Embryonic facial prominence (tissue), 1 donor: ENCODE measurements at regions not wholly inside any gene's neighbourhood (a gene's known extent, or its start where the extent isn't known, plus 50 kb on each side); places are given as distances from the start of the nearest gene placed in this dataset.
"Not testable (repeated sequence)": the region's sequence is repeated elsewhere in the genome, so short reads cannot be mapped to it uniquely, and the experiment has no call there.

Source experiments
- DNase-seq: peaks from one replicate; pipeline ENCODE4 v3.0.0-alpha.2; 2016; ENCODE audit errors: extremely low spot score

GRCh38 chr5:113652161-113652560 is 138.7 kb downstream of the YTHDC2 start:
- no peak for DNase-seq

DNA sequence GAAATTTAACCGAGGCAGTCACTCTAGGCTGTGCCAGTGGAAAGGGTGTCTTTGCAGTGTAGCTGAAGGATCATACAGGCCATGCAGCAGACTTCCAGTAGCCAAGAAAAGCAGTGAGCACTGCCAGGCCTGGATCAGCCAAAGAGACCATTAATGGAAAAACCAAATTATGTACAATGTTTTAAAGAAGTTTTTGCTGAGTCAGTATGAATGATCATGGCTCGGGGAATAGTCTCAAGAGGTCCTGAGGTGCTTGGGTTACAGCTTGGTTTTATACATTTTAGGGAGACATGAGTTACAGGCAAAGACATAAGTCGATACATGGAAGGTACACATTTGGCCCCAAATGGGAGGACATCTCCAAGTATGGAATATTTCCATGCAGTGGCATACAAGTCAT is 141.3 kb downstream of the YTHDC2 start:
- no peak for DNase-seq

DNA sequence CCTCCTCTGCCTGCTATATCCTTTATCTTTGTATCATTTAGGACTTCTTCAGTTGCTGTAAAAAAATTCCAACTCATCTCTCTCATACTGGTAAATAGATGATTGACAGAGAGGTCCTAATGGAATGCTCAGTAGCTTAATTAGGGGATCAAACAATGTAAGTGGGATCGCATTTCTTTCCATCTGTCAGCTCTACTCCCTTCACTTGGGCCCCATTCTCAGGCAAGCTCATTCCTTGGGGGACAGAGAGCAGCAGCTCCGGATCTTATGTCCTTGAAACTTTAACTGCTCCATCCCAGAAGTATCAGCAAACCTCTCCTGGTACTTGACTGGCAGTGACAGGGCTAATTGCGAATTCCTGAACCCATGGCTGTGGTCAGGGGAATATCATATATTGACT is 146.7 kb downstream of the YTHDC2 start:
- no peak for DNase-seq

DNA sequence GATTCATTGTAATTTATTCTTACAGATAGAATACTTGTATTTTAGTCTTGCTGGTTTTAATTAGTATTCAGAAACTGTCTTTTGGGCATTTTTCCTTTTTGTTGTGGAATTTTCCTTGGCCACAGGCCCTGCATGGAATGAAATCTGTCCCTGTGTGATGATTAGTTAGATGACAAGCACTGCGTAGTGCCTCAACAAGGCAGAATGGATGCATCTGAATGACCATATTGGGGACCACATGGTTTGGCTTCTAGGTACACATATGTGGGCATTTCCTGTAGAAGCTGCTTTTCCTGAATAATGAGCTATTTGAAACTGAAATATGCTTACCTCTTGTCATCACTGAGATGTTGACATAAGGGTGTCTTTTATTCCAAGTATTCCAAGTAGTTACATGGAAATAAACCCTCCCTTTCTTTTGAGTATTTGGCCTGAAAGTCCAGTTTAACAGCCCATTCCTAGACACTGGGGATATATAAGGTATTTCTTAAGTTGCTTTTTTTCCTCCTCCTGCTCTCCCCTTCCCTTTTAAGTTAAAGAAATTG is 147.3 kb downstream of the YTHDC2 start:
- no peak for DNase-seq

- DNase-seq, result no peak
Measured at GRCh38 chr5:113663879-113664541, 150.5 kb downstream of the YTHDC2 start.

- DNase-seq, result no peak
Measured at GRCh38 chr5:113673041-113673440, 159.5 kb downstream of the YTHDC2 start.

DNA sequence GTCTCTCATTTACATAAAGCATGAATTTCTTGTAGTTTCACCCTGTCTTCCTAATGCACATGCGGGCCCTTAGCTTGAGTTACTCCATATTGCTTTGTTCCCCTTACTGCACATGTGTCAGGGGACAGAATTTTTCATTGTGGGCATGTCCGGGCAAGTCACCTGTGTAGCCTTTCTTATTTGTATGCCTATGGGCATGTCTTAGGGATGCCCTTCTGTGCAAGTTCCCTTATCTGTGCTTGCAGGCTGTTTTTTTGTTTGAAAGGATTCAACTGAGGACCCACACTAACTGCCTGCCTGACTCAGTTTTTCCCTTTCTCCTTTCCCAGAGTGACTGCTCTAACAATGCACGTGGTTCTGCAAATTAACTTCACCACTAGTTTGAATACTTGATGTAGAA is 161.7 kb downstream of the YTHDC2 start:
- no peak for DNase-seq

DNA sequence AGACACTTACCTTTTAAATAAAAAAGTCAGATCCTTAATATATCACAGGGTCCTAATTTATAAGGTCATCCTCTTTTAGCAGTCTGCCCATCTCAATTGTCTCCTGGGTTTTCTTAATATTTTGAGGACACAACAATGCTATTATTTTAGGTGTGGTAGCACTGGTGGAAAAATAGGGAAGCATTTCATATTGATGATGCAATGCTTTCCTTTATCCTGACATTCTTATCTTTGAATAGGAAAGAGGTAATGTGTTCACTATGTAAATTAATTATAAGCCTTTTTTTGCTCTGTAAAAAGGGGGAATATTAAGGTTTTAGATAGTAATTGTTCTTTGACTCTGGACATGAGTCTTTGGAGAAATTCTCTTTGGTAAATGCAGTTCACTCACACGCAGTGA is 164.7 kb downstream of the YTHDC2 start:
- DNase-seq, result no peak

- no peak for DNase-seq
Measured at GRCh38 chr5:113678924-113679575, 165.6 kb downstream of the YTHDC2 start.

- DNase-seq, result no peak
Measured at GRCh38 chr5:113680534-113680933, 167.0 kb downstream of the YTHDC2 start.

GRCh38 chr5:113682497-113683136 is 169.1 kb downstream of the YTHDC2 start:
- no peak for DNase-seq

- no peak for DNase-seq
Measured at GRCh38 chr5:113683211-113683610, 169.7 kb downstream of the YTHDC2 start.

- no peak for DNase-seq
Measured at GRCh38 chr5:113686599-113686998, 173.1 kb downstream of the YTHDC2 start.

- no peak for DNase-seq
Measured at GRCh38 chr5:113689647-113690046, 176.2 kb downstream of the YTHDC2 start.

DNA sequence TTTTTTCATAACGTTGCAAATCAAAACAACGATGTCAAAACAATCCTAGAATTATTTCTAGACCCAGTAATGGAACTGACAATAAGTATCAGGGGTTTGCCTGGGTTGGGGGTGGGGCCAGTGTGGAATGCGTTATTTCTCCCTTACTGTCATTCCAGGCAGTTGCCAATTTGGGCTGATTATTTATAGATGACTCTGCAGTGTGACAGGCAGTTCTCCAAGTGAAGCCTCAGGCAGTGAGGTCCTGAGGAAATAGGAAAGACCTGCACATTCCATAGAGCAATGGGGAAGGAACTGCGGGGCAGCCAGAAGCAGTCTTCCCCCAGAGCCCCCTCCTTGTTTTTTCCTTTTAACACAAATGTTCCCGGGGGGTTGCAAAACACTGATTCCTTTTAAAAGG is 179.0 kb downstream of the YTHDC2 start:
- no peak for DNase-seq

DNA sequence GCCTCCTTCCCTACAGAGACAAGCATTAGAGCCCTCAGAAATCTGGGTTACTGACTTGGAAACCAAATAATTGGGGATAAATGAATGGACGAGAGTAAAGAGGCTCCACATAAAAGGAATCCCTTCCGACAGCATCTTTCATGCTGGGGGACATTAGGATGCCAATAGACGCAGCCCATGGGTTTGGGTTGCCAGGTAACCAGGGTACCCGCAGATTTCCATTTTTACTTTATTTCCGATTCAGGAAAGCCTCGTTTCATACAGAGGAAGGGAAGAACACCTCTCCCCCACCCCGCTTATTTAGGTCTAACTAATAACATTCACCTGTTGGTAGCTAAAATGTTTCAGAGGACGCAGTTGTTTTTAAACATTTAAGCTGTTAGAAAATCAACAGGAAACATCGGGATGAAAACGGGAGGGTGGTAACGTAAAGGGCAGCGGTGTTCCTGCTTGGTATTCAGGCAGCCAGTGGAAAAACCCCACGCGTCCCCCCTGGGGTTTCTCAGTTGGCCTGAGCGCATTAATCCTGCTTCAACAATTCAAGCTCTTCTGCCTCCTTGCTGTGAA is 179.5 kb downstream of the YTHDC2 start:
- no peak for DNase-seq

- no peak for DNase-seq
Measured at GRCh38 chr5:113693701-113694100, 180.2 kb downstream of the YTHDC2 start.

GRCh38 chr5:113694576-113694975 is 181.1 kb downstream of the YTHDC2 start:
- DNase-seq, result no peak

- DNase-seq, result no peak
Measured at GRCh38 chr5:113703266-113703665, 189.8 kb downstream of the YTHDC2 start.

- DNase-seq, result no peak
Measured at GRCh38 chr5:113705657-113706056, 192.2 kb downstream of the YTHDC2 start.

GRCh38 chr5:113713051-113713450 is 199.6 kb downstream of the YTHDC2 start:
- no peak for DNase-seq

DNA sequence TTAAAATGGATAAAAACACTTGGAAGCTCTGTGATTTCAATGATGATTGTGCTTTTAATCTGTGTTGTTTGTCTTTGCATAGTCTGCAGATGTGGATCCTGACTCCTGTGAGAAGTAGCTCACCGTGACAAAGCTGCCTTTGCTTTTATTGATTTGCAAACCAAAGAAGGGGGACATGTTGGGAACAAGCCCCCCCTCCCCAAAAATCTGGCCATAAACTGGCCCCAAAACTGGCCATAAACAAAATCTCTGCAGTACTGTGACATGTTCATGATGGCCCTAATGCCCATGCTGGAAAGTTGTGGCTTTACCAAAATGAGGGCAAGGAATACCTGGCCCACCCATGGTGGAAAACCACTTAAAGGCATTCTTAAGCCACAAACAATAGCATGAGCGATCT is 202.4 kb downstream of the YTHDC2 start:
- DNase-seq, result not testable (repeated sequence)

GRCh38 chr5:113719549-113719948 is 206.1 kb downstream of the YTHDC2 start:
- DNase-seq, result no peak
